HUES48 (cell line): ENCODE measurements at regions not wholly inside any gene's neighbourhood (a gene's known extent, or its start where the extent isn't known, plus 50 kb on each side); places are given as distances from the start of the nearest gene placed in this dataset.

Experiments used
- H3K27ac ChIP-seq: one replicate; pipeline ENCODE4 v1.7.0; 2013; ENCODE audit warnings: low read depth, low read length, inconsistent platforms
- H3K27me3 ChIP-seq: 2 replicates; pipeline ENCODE4 v1.6.1; 2013; ENCODE audit warnings: mild to moderate bottlenecking, low read length; ENCODE audit not compliant: control insufficient read depth, insufficient read depth
- H3K36me3 ChIP-seq: 2 replicates; pipeline ENCODE4 v1.6.1; 2013; ENCODE audit warnings: low read length; ENCODE audit not compliant: control insufficient read depth, insufficient read depth
- H3K4me1 ChIP-seq: 2 replicates; pipeline ENCODE4 v1.6.1; 2013; ENCODE audit warnings: mild to moderate bottlenecking, low read length; ENCODE audit not compliant: control insufficient read depth, insufficient read depth
- H3K4me3 ChIP-seq: 2 replicates; pipeline ENCODE4 v1.5.1; 2013; ENCODE audit warnings: mild to moderate bottlenecking, low read depth, low read length
- H3K9ac ChIP-seq: 2 replicates; pipeline ENCODE4 v1.6.1; 2013; ENCODE audit warnings: mild to moderate bottlenecking, low read depth, low read length, moderate library complexity
- H3K9me3 ChIP-seq: 2 replicates; pipeline ENCODE4 v1.6.1; 2013; ENCODE audit warnings: low read length; ENCODE audit not compliant: control insufficient read depth, insufficient read depth

GRCh38 chr6:134821928-134822864 lies 127.7 kb downstream of the ALDH8A1 start:
- no peaks in the 10 kb centered on the region for H3K4me1 ChIP-seq
- H3K36me3 ChIP-seq: no peaks in the 10 kb centered on the region
- H3K9ac ChIP-seq: no peak overlapping the region
- H3K9me3 ChIP-seq: peaks cover 3% of the 10 kb centered on the region; the same call in 1 of the 2 replicates
- no peak overlapping the region for H3K4me3 ChIP-seq
- H3K27ac ChIP-seq: no peak overlapping the region
- H3K27me3 ChIP-seq: no peaks in the 10 kb centered on the region

GRCh38 chr6:134821397-134821796 lies 128.5 kb downstream of the ALDH8A1 start:
- H3K27ac ChIP-seq: no peak overlapping the region
- H3K4me1 ChIP-seq: no peaks in the 10 kb centered on the region
- H3K4me3 ChIP-seq: no peak overlapping the region
- no peak overlapping the region for H3K9ac ChIP-seq
- H3K36me3 ChIP-seq: no peaks in the 10 kb centered on the region
- no peaks in the 10 kb centered on the region for H3K27me3 ChIP-seq
- peaks cover 3% of the 10 kb centered on the region; the same call in 1 of the 2 replicates for H3K9me3 ChIP-seq

GRCh38 chr6:134819863-134820800 lies 129.8 kb downstream of the ALDH8A1 start:
- Histone ChIP-seq H3K9ac (no peak overlapping the region), H3K4me3 (no peak overlapping the region), H3K36me3 (no peaks in the 10 kb centered on the region), H3K27me3 (no peaks in the 10 kb centered on the region), H3K4me1 (no peaks in the 10 kb centered on the region), H3K9me3 (no peaks in the 10 kb centered on the region), H3K27ac (no peak overlapping the region)

GRCh38 chr6:134819236-134819635 lies 130.7 kb downstream of the ALDH8A1 start:
- Histone ChIP-seq H3K27ac (no peak overlapping the region), H3K4me3 (no peak overlapping the region), H3K36me3 (no peaks in the 10 kb centered on the region), H3K9ac (no peak overlapping the region), H3K9me3 (no peaks in the 10 kb centered on the region), H3K27me3 (no peaks in the 10 kb centered on the region), H3K4me1 (no peaks in the 10 kb centered on the region)

- H3K4me3 ChIP-seq: no peak overlapping the region
- no peaks in the 10 kb centered on the region for H3K27me3 ChIP-seq
- H3K4me1 ChIP-seq: no peaks in the 10 kb centered on the region
- H3K36me3 ChIP-seq: no peaks in the 10 kb centered on the region
- no peaks in the 10 kb centered on the region for H3K9me3 ChIP-seq
- H3K27ac ChIP-seq: no peak overlapping the region
- H3K9ac ChIP-seq: no peak overlapping the region
These were observed 132.5 kb downstream of the ALDH8A1 start for GRCh38 chr6:134817448-134817847.

GRCh38 chr6:134816780-134817179 lies 133.1 kb downstream of the ALDH8A1 start:
- no peaks in the 10 kb centered on the region for H3K9me3 ChIP-seq
- no peaks in the 10 kb centered on the region for H3K27me3 ChIP-seq
- no peaks in the 10 kb centered on the region for H3K4me1 ChIP-seq
- H3K9ac ChIP-seq: no peak overlapping the region
- H3K36me3 ChIP-seq: no peaks in the 10 kb centered on the region
- no peak overlapping the region for H3K4me3 ChIP-seq
- H3K27ac ChIP-seq: no peak overlapping the region

- Histone ChIP-seq H3K4me1 (no peaks in the 10 kb centered on the region), H3K9me3 (no peaks in the 10 kb centered on the region), H3K36me3 (no peaks in the 10 kb centered on the region), H3K9ac (no peak overlapping the region), H3K4me3 (no peak overlapping the region), H3K27ac (no peak overlapping the region), H3K27me3 (no peaks in the 10 kb centered on the region)
These were observed 133.6 kb downstream of the ALDH8A1 start for GRCh38 chr6:134816300-134816699.

GRCh38 chr6:134814076-134814695 lies 135.7 kb downstream of the ALDH8A1 start:
- no peak overlapping the region for H3K4me3 ChIP-seq
- H3K27me3 ChIP-seq: no peaks in the 10 kb centered on the region
- no peaks in the 10 kb centered on the region for H3K4me1 ChIP-seq
- no peak overlapping the region for H3K9ac ChIP-seq
- H3K9me3 ChIP-seq: no peaks in the 10 kb centered on the region
- no peak overlapping the region for H3K27ac ChIP-seq
- no peaks in the 10 kb centered on the region for H3K36me3 ChIP-seq

GRCh38 chr6:134813146-134813545 lies 136.8 kb downstream of the ALDH8A1 start:
- Histone ChIP-seq H3K9ac (no peak overlapping the region), H3K27ac (no peak overlapping the region), H3K4me3 (no peak overlapping the region), H3K9me3 (no peaks in the 10 kb centered on the region), H3K4me1 (no peaks in the 10 kb centered on the region), H3K36me3 (no peaks in the 10 kb centered on the region), H3K27me3 (no peaks in the 10 kb centered on the region)

GRCh38 chr6:134810402-134810801 lies 139.5 kb downstream of the ALDH8A1 start:
- Histone ChIP-seq H3K4me1 (no peaks in the 10 kb centered on the region), H3K27me3 (no peaks in the 10 kb centered on the region), H3K27ac (no peak overlapping the region), H3K9ac (no peak overlapping the region), H3K36me3 (no peaks in the 10 kb centered on the region), H3K4me3 (no peak overlapping the region), H3K9me3 (no peaks in the 10 kb centered on the region)
